ENCODE measurements at regions not wholly inside any gene's neighbourhood (a gene's known extent, or its start where the extent isn't known, plus 50 kb on each side); places are given as distances from the start of the nearest gene placed in this dataset.

GRCh38 chr3:117102426-117102825 lies 392.8 kb downstream of the TUSC7 start:
- intact Hi-C loops (cut with DNase I): no loop called here

GRCh38 chr3:117103675-117104074 lies 394.1 kb downstream of the TUSC7 start:
- Histone ChIP-seq H3K9me3 (ENCODE audit: control insufficient read depth in 2 of 3, insufficient read depth in 1 of 3, low read length in 3 of 3) (no peaks in the 10 kb centered on the region), H3K27me3 (ENCODE audit: control insufficient read depth, insufficient read depth, low read length) (no peaks in the 10 kb centered on the region), H3K4me1 (ENCODE audit: control insufficient read depth in 2 of 3, insufficient read depth in 2 of 3, low read depth in 1 of 3, low read length in 3 of 3) (no peaks in the 10 kb centered on the region), H3K9ac (ENCODE audit: low read length in 3 of 3) (no peak overlapping the region), H3K4me3 (ENCODE audit: low read length in 3 of 3) (no peak overlapping the region), H3K27ac (ENCODE audit: low read depth in 2 of 2, low read length in 2 of 2) (no peak overlapping the region), H3K36me3 (ENCODE audit: control insufficient read depth in 2 of 3, insufficient read depth in 3 of 3, low read length in 3 of 3) (no peaks in the 10 kb centered on the region)
- intact Hi-C loops (cut with DNase I): no loop called here
- DNase-seq: no peak
- TF ChIP-seq CTCF (IDR thresholded peaks at IDR 0.05; ENCODE audit: borderline replicate concordance, extremely low read depth, insufficient read depth): no peak
- no peak for FAIRE-seq

More at GRCh38 chr3:117102426-117102825, 392.8 kb downstream of the TUSC7 start:
- DNase-seq: no peak
- Histone ChIP-seq H3K27ac (ENCODE audit: low read depth in 2 of 2, low read length in 2 of 2) (no peak overlapping the region), H3K9me3 (ENCODE audit: control insufficient read depth in 2 of 3, insufficient read depth in 1 of 3, low read length in 3 of 3) (peaks cover 0 to 2% (median 0%) of the 10 kb centered on the region in 3 donors), H3K4me1 (ENCODE audit: control insufficient read depth in 2 of 3, insufficient read depth in 2 of 3, low read depth in 1 of 3, low read length in 3 of 3) (no peaks in the 10 kb centered on the region), H3K36me3 (ENCODE audit: control insufficient read depth in 2 of 3, insufficient read depth in 3 of 3, low read length in 3 of 3) (no peaks in the 10 kb centered on the region), H3K9ac (ENCODE audit: low read length in 3 of 3) (no peak overlapping the region), H3K27me3 (ENCODE audit: control insufficient read depth, insufficient read depth, low read length) (no peaks in the 10 kb centered on the region), H3K4me3 (ENCODE audit: low read length in 3 of 3) (no peak overlapping the region)
- no peak for FAIRE-seq
- no peak for TF ChIP-seq CTCF (IDR thresholded peaks at IDR 0.05; ENCODE audit: borderline replicate concordance, extremely low read depth, insufficient read depth)

GRCh38 chr3:117104381-117104780 lies 394.8 kb downstream of the TUSC7 start:
- intact Hi-C loops (cut with DNase I): no loop called here
- no peaks in the 10 kb centered on the region for H3K4me1 ChIP-seq (ENCODE audit: control insufficient read depth in 2 of 3, insufficient read depth in 2 of 3, low read depth in 1 of 3, low read length in 3 of 3)
- H3K9me3 ChIP-seq (ENCODE audit: control insufficient read depth in 2 of 3, insufficient read depth in 1 of 3, low read length in 3 of 3): no peaks in the 10 kb centered on the region
- no peak overlapping the region for H3K4me3 ChIP-seq (ENCODE audit: low read length in 3 of 3)
- H3K27me3 ChIP-seq (ENCODE audit: control insufficient read depth, insufficient read depth, low read length): no peaks in the 10 kb centered on the region
- TF ChIP-seq CTCF (IDR thresholded peaks at IDR 0.05; ENCODE audit: borderline replicate concordance, extremely low read depth, insufficient read depth): no peak
- FAIRE-seq (no peak), DNase-seq (no peak)
- H3K36me3 ChIP-seq (ENCODE audit: control insufficient read depth in 2 of 3, insufficient read depth in 3 of 3, low read length in 3 of 3): no peaks in the 10 kb centered on the region
- H3K27ac ChIP-seq (ENCODE audit: low read depth in 2 of 2, low read length in 2 of 2): no peak overlapping the region
- no peak overlapping the region for H3K9ac ChIP-seq (ENCODE audit: low read length in 3 of 3)

- no peaks in the 10 kb centered on the region for H3K36me3 ChIP-seq (ENCODE audit: control insufficient read depth in 2 of 3, insufficient read depth in 3 of 3, low read length in 3 of 3)
- no peak overlapping the region for H3K4me3 ChIP-seq (ENCODE audit: low read length in 3 of 3)
- no peak overlapping the region for H3K27ac ChIP-seq (ENCODE audit: low read depth in 2 of 2, low read length in 2 of 2)
- H3K9me3 ChIP-seq (ENCODE audit: control insufficient read depth in 2 of 3, insufficient read depth in 1 of 3, low read length in 3 of 3): no peaks in the 10 kb centered on the region
- no peak for TF ChIP-seq CTCF (IDR thresholded peaks at IDR 0.05; ENCODE audit: borderline replicate concordance, extremely low read depth, insufficient read depth)
- H3K27me3 ChIP-seq (ENCODE audit: control insufficient read depth, insufficient read depth, low read length): no peaks in the 10 kb centered on the region
- FAIRE-seq: no peak
- DNase-seq: no peak
- no peaks in the 10 kb centered on the region for H3K4me1 ChIP-seq (ENCODE audit: control insufficient read depth in 2 of 3, insufficient read depth in 2 of 3, low read depth in 1 of 3, low read length in 3 of 3)
- intact Hi-C loops (cut with DNase I): no loop called here
- no peak overlapping the region for H3K9ac ChIP-seq (ENCODE audit: low read length in 3 of 3)
Observed at GRCh38 chr3:117104792-117105191, 395.2 kb downstream of the TUSC7 start.

Measured in kidney (tissue), 13 donors.